ENCODE measurements at regions not wholly inside any gene's neighbourhood (a gene's known extent, or its start where the extent isn't known, plus 50 kb on each side); places are given as distances from the start of the nearest gene placed in this dataset.
A peak's percentile ranks its signal among the peaks of the same experiment; 100 is the strongest.
"Not testable (repeated sequence)": the region's sequence is repeated elsewhere in the genome, so short reads cannot be mapped to it uniquely, and the experiment has no call there.

GRCh38 chr20:11499101-11499634 lies 418.5 kb upstream of the BTBD3 start:
- no peak for DNase-seq (ENCODE audit: low spot score)
- peak; percentile 60 for ATAC-seq (ENCODE audit: low FRiP score)
- TF ChIP-seq CTCF (IDR thresholded peaks at IDR 0.05) = no peak

GRCh38 chr20:11502061-11502460 lies 415.6 kb upstream of the BTBD3 start:
- no peak for TF ChIP-seq CTCF (IDR thresholded peaks at IDR 0.05)
- ATAC-seq (ENCODE audit: low FRiP score) = no peak
- DNase-seq (ENCODE audit: low spot score) = no peak

- TF ChIP-seq CTCF (IDR thresholded peaks at IDR 0.05) = no peak
- no peak for ATAC-seq (ENCODE audit: low FRiP score)
- no peak for DNase-seq (ENCODE audit: low spot score)
These were observed 415.0 kb upstream of the BTBD3 start for GRCh38 chr20:11502671-11503070.

- DNase-seq (ENCODE audit: low spot score) (no peak), ATAC-seq (ENCODE audit: low FRiP score) (no peak)
- no peak for TF ChIP-seq CTCF (IDR thresholded peaks at IDR 0.05)
These were observed 407.9 kb upstream of the BTBD3 start for GRCh38 chr20:11509776-11510175.

GRCh38 chr20:11511821-11512220 lies 405.9 kb upstream of the BTBD3 start:
- no peak for ATAC-seq (ENCODE audit: low FRiP score)
- TF ChIP-seq CTCF (IDR thresholded peaks at IDR 0.05) = no peak
- DNase-seq (ENCODE audit: low spot score) = no peak

- DNase-seq (ENCODE audit: low spot score); ATAC-seq (ENCODE audit: low FRiP score): not testable (repeated sequence)
These were observed 404.4 kb upstream of the BTBD3 start for GRCh38 chr20:11513241-11513745.

GRCh38 chr20:11516448-11516847 lies 401.2 kb upstream of the BTBD3 start:
- ATAC-seq (ENCODE audit: low FRiP score) (no peak), DNase-seq (ENCODE audit: low spot score) (no peak)
- TF ChIP-seq CTCF (IDR thresholded peaks at IDR 0.05) = no peak

Data from omental fat pad (tissue), 3 donors.